Vagina (tissue), 2 donors: ENCODE measurements at regions not wholly inside any gene's neighbourhood (a gene's known extent, or its start where the extent isn't known, plus 50 kb on each side); places are given as distances from the start of the nearest gene placed in this dataset.

ENCODE experiments used
- POLR2A ChIP-seq, 2 donors: fragments of 450-650 bp; IDR thresholded peaks; one replicate each; pipeline ENCODE4 v1.6.1; 2017; ENCODE audit warnings: antibody characterized with exemption in 2 of 2, mild to moderate bottlenecking in 2 of 2, moderate library complexity in 2 of 2
- POLR2AphosphoS5 ChIP-seq, 2 donors: sonication (generic); formaldehyde crosslinking; IDR thresholded peaks; one replicate each; pipeline ENCODE4 v1.9.0; 2017; ENCODE audit warnings: antibody characterized with exemption in 2 of 2, mild to moderate bottlenecking in 2 of 2, low read depth in 1 of 2; ENCODE audit not compliant: insufficient read depth in 1 of 2
- TF ChIP-seq, protein P1 (sequence below), 3 experiments: fragments of 450-650 bp in 2 of 3; fragments of 200-600 bp in 1 of 3; sonication (generic) in 1 of 3; IDR thresholded peaks; one replicate each; pipeline ENCODE4 v1.5.1; 2017 to 2019; ENCODE audit warnings: antibody characterized with exemption in 3 of 3, mild to moderate bottlenecking in 2 of 3, moderate library complexity in 2 of 3

DNA sequence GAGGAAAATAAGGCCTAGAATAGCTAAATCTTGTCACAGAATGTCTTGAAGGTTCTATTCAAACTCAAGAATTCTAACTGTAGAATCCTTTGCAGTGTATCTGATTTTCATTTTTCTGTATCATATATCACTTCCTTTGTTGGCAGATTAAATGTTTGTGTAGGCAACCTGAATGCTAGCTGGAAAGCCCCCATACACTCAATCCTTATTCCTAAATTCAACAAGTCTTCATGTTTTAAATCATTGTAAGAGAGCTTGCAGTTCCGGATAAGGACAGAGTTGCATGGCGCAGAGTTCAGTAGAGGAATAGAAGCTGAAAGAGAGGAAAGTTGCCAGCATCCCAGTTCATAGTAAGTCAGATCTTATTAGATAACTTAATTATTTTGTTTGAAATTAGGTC, 242.0 kb upstream of the SEMA6D start:
- TF ChIP-seq POLR2A (IDR thresholded peaks at IDR 0.05), result no peak
- TF ChIP-seq, protein P1, sequence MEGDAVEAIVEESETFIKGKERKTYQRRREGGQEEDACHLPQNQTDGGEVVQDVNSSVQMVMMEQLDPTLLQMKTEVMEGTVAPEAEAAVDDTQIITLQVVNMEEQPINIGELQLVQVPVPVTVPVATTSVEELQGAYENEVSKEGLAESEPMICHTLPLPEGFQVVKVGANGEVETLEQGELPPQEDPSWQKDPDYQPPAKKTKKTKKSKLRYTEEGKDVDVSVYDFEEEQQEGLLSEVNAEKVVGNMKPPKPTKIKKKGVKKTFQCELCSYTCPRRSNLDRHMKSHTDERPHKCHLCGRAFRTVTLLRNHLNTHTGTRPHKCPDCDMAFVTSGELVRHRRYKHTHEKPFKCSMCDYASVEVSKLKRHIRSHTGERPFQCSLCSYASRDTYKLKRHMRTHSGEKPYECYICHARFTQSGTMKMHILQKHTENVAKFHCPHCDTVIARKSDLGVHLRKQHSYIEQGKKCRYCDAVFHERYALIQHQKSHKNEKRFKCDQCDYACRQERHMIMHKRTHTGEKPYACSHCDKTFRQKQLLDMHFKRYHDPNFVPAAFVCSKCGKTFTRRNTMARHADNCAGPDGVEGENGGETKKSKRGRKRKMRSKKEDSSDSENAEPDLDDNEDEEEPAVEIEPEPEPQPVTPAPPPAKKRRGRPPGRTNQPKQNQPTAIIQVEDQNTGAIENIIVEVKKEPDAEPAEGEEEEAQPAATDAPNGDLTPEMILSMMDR (IDR thresholded peaks at IDR 0.05), result no peak
- TF ChIP-seq POLR2AphosphoS5 (IDR thresholded peaks at IDR 0.05; ENCODE audit: insufficient read depth in 1 of 2, low read depth in 1 of 2), result no peak
